HG02870 (cell line): ENCODE measurements at regions not wholly inside any gene's neighbourhood (a gene's known extent, or its start where the extent isn't known, plus 50 kb on each side); places are given as distances from the start of the nearest gene placed in this dataset.

Experiments
- ATAC-seq: cut with Tn5 transposase; IDR thresholded peaks from one replicate; pipeline ENCODE4 v1.9.1; 2021; ENCODE audit warnings: mild to moderate bottlenecking, moderate library complexity; ENCODE audit not compliant: unreplicated experiment

DNA sequence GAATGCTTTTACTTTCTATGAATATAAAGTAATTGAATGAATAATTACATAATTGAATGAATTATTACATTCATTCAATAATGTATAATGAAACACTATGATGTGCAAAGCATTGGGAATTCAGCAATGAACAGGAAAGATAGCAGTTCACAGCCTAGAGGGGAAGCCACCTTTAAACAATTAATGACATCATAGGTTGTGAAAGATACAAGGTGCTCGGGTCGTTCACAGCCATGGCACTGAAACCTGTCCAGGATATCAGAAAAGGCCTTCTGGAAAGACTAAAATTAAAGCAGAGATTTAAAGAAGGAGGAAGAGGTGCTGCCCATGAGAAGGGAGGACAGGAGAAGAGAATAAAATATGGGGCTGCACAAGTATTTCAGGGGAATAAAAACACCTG, 171.4 kb upstream of the KLF4 start:
- no peak for ATAC-seq

- ATAC-seq = no peak
Measured at GRCh38 chr9:107653263-107653821, 163.8 kb upstream of the KLF4 start.

DNA sequence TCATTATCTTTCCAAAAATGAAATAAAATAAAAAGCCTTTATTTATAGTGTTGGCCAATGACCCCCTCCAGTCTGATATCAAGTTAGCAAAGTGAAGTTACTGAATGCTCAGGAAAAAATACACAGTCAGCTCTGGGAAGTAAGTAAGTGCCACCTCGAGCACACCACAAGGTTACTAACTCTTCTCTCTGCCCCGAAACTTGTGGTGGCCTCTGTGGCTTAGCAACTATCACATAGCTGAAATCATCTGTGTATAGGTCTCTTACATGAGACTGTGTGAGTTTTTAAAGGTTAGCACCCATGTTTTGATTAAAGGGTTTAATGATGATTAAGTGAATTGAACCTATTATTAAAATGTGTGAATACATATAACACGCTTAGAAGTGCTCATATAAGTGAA, 161.4 kb upstream of the KLF4 start:
- ATAC-seq = no peak

DNA sequence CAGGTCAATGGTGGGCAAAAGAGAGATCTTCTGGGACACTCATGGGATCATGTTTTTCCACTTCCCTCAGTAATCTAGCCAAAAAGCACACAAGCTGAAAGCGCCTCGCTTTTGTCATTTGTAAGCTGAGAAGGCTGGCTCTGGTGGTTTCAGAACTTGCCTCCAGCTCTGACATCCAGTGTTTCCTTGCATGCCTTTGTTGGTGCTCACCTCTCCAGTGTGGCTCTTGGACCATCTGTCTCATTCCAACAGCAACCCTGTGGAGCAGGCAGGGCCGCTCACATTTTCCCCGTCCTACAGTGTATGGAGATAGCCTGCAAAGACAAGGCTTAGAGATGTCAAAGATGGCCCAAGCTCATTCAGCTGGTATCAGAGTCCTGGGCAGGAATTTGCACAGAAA, 160.8 kb upstream of the KLF4 start:
- ATAC-seq = no peak

DNA sequence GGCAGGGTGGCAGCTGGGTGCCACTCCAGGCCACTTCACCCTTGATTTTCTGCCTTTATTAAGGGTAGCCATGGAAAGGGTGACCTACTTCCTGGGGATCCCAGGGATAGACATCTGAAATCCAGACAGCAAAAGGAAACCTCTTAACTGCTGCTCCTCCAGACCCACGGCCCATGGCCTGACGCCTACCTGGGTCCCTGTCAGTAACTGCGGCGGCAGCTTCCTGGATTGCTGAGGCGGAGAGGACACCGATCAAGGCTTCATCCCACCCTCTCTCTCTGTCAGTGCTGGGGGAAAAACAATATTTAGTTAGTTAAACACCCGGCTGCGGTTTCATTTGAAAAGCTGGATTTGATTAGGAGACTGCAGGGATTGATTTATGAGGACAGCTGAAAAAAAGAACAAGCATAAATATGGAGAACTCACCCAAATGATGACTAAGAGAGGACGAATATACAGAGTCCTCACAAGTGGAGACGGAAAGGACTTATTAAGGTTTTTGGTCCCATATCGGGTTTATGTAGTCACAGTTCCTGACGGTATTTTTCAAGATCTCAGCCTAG, 158.7 kb upstream of the KLF4 start:
- ATAC-seq = no peak

DNA sequence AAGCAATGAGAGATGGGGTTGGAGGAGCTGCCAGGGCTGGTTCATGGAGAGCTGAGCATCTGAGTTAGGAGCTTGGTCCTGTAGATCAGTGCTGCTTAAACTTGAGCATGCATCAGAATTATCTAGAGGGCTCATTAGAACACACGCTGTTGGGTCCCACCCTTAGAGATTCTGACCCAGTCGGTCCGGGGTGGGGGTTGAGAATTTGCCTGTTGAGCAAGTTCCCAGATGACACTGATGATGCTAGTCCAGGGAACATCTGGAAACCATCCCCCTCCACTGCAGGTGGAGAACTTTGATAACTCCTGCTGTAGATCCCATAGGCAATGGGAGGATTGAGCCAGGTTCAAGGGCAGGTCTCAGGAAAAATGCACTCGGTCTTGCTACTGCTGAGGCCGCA, 158.0 kb upstream of the KLF4 start:
- no peak for ATAC-seq

DNA sequence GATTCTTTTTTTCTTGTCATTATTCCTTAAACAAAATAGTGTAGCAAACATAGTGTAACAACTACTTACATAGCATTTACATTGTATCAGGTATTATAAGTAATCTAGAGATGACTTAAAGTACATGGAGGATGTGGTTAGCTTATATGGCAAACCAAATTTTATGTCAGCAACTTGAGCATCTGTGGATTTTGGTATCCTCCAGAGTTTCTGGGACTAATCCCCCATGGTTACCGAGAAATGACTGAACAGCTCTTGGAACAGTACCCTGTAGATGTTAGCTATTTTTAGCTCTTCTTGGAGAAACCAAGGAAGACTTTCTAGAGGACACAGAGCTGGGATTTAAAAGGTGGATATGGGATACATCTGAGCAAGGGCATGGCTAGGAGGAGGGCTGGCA, 157.6 kb upstream of the KLF4 start:
- no peak for ATAC-seq

- no peak for ATAC-seq
Measured at GRCh38 chr9:107645464-107645833, 155.9 kb upstream of the KLF4 start.

DNA sequence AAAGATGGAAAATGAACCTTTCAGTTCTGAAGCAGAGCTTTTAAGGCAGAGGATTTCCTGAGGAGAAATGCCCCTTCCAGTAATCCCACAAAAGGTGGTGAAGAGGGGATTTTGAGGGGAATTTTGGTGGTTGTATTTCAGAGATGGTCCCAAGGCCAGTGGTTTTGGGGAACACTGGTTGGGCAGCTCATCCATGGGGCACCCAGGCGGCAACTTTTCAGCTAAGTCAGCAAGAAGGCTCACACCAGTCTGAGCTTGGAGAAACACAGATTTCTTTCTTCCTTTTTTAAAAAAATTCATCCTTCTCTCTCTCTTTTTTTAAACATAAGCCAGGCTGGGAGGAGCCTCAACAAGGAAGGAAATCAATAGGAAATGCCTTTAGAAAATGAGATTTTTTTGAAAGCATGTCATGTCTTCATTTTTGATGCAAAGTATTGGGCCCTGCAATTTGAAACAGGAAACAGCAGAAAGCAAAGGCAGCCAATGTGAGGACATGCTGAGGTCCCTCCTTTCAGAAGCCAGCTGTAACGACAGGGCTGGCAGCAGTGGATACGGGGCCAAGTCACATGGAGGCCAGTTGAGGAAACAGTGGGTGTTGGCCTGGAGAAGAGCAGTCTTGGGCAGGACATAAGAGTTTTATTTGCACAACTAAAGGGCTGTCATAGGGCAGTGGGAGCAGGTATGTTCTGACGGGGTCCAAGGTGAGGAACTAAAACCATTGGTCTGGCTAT, 155.3 kb upstream of the KLF4 start:
- no peak for ATAC-seq

DNA sequence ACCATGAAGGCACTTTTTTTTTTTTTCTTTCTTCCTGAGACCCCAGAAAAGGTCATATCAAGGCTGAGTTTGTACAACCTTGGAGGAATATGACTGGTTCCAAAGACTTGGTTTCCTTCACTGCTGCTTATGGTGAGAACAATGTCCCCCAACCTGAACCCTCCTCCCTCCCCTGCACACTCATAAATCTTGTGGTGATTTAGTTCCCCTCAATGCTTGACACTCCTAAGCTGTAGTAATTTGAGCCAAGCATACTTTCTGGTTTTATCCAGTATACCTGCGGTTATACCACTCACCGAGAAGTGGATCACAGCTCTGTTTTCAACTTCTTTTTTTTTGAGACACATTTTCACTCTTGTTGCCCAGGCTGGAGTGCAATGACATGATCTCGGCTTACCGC, 149.9 kb upstream of the KLF4 start:
- no peak for ATAC-seq

DNA sequence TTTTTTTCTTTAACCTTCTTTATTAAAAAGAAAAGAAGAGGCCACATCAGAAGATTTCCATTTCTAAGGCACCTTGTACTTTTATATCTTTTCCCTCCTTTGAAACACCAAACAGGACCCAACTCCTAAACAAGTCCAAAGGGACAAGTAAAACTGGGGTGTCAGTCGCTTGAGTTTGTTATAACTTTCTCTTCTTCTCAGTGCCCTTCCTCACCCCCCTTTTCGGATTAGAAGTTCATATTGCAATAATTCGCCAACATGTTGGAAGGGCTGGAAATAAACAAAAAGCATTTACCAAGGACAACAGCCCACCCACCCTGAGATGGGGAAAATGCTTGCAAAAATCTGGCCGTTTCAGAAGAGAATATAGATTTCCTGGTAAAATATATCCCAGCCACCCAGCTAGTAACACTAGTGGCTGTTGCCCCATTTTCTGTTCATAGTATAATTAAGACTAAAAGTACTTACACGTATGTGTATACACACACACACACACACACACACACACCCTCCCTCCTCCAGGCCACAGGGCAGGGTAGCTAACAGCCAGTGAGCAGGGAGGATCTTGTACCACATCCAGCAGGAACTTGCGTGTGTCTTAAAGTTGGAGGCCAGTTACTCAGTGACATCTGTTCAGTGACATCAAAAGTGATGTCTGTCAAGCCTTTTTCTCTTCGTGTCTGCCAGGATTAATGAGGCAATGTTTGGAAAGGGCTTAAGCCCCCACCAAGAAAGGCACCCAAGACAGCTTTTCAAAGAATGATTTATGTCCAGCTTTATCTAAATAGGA, 149.1 kb upstream of the KLF4 start:
- ATAC-seq = no peak

- ATAC-seq = no peak
Measured at GRCh38 chr9:107637421-107638420, 148.2 kb upstream of the KLF4 start.

- ATAC-seq = no peak
Measured at GRCh38 chr9:107636571-107637381, 147.2 kb upstream of the KLF4 start.

DNA sequence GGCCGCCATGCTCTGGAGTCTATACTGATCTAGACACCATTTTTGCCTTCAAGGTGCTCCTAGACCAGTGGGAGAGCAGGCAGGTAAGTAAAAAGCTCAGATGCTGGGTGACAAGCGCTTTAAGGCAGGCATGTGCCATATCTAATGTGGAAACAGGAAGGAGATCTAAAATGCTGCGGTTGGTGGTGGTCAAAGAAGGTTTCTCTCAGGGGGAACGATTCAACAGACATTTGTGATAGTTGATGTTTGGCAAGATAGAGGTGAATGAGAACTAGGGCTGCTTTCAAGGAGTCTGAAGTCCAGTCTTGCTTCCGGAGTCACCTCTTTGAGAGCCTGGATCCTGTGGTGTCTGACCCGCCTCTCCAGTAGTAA, 146.2 kb upstream of the KLF4 start:
- no peak for ATAC-seq

DNA sequence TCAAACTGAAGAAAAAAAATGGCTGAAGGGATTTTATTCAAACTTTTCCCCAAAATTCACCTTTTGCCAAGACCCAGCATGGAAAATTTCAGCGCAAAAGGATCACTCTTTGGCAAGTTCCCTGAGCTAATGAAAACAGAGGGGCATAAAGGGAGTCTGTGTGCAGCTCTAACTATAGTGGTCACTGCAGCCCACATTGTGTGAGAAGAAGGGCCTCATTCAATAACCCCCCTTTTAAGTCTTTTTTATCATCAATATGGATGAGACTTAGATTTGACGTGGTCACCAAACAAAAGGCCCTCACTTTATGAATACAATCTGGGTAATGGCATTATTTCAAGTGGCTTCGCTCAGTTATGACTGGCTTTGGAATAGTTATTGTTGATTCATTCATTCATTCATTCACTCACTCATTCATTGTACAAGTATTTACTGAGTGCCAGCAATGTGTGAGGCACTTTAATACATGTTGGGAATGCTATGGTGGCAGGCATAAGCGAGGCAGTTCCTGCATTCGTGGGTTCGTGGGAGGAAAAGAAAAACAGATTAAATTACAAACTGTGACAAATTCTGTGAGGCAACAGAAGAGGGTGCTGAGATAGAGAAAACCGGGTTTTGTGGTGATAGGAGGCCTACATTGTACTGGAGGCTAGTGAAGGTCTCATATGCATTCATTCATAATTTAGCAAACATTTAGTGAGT, 145.7 kb upstream of the KLF4 start:
- ATAC-seq = no peak

DNA sequence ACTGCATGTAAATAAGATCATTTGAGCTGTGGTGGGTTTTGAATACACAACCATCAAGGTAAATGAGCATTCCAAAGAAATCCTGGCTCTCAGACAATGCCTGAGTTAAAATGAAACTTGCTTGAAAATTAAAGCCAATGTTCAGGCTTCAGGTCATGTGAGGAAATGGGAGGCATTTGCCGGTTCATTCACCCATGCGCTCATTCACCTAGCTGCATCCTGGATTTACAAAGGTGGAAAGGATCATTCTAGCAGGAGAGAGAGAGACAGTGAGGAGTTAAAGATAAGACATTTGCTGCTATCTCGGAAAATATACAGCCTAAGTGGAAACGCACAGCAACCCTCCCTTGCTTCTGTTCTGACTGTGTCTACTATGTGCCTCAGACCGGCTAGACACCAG, 143.8 kb upstream of the KLF4 start:
- ATAC-seq = no peak

GRCh38 chr9:107632661-107633060, 143.1 kb upstream of the KLF4 start:
- ATAC-seq = no peak

DNA sequence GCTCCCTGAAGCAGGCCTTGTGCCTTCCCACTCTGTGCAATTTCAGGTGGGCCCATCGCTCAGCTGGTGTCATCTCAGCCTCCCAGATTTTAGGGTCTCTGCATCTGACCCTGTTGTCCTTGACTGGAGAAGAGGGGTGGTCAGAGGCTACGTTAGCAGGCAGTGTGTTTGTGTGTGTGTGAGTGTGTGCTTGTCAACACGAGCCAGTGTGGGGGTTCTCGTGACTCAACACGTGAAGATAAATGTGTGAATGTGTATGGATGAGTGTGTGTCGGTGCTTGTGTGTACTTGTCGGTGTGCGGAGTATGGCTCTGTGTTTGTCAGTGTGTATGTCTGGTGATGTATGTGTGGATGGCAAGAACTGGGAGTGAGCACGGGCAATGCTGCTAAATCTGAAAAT, 142.6 kb upstream of the KLF4 start:
- no peak for ATAC-seq

- ATAC-seq = no peak
Measured at GRCh38 chr9:107631788-107632187, 142.2 kb upstream of the KLF4 start.
